WTC11 (cell line): ENCODE measurements at regions not wholly inside any gene's neighbourhood (a gene's known extent, or its start where the extent isn't known, plus 50 kb on each side); places are given as distances from the start of the nearest gene placed in this dataset.

Experiments
- ATAC-seq: fragments of 200-7000 bp; cut with Tn5 transposase; 2 replicates; pipeline ENCODE4 v1.10.0; 2021; ENCODE audit warnings: mild to moderate bottlenecking, moderate library complexity
- CTCF ChIA-PET: fragments of 300-600 bp; sonication (Branson Sonifier 250); formaldehyde crosslinking; loops from one replicate; lab custom pipeline; 2021; ENCODE audit warnings: antibody characterized with exemption; lab: Charles Lee
- POLR2A ChIA-PET: fragments of 350-600 bp; sonication (Branson Sonifier 250); formaldehyde crosslinking; loops from one replicate; lab custom pipeline; 2021; ENCODE audit warnings: antibody characterized with exemption; lab: Charles Lee
- DNase-seq: peaks from one replicate; pipeline ENCODE4 v3.0.0; 2021; ENCODE audit warnings: low spot score
- H3K27ac Mint-ChIP-seq: 2 replicates; pipeline ENCODE4 v1.8.0; 2021; ENCODE audit warnings: mixed read lengths
- H3K27me3 Mint-ChIP-seq: 2 replicates; pipeline ENCODE4 v1.8.0; 2021; ENCODE audit warnings: low read depth, mild to moderate bottlenecking, moderate library complexity, mixed read lengths
- H3K36me3 Mint-ChIP-seq: 2 replicates; pipeline ENCODE4 v1.8.0; 2021; ENCODE audit warnings: mixed read lengths
- H3K4me1 Mint-ChIP-seq: 2 replicates; pipeline ENCODE4 v1.8.0; 2022; ENCODE audit warnings: mixed read lengths
- H3K4me3 Mint-ChIP-seq: 2 replicates; pipeline ENCODE4 v1.8.0; 2021; ENCODE audit warnings: mild to moderate bottlenecking, moderate library complexity, mixed read lengths
- H3K9me3 Mint-ChIP-seq: 2 replicates; pipeline ENCODE4 v1.8.0; 2021; ENCODE audit warnings: mixed read lengths
- CBFB ChIP-seq: sonication (generic); formaldehyde crosslinking; IDR thresholded peaks from 2 replicates; pipeline ENCODE4 v1.8.1; 2022; ENCODE audit warnings: mild to moderate bottlenecking, low read depth, missing genetic modification reagents
- CREM ChIP-seq: sonication (generic); formaldehyde crosslinking; IDR thresholded peaks from 2 replicates; pipeline ENCODE4 v1.8.1; 2022; ENCODE audit warnings: mild to moderate bottlenecking, missing genetic modification reagents, moderate library complexity
- E2F1 ChIP-seq: sonication (generic); formaldehyde crosslinking; IDR thresholded peaks from 2 replicates; pipeline ENCODE4 v1.8.0; 2022; ENCODE audit warnings: mild to moderate bottlenecking, missing genetic modification reagents
- ELF4 ChIP-seq: sonication (generic); formaldehyde crosslinking; IDR thresholded peaks from 2 replicates; pipeline ENCODE4 v1.8.1; 2022; ENCODE audit warnings: low read depth, mild to moderate bottlenecking, moderate library complexity, missing genetic modification reagents
- EMX1 ChIP-seq: fragments of 250-450 bp; sonication (Bioruptor Pico); IDR thresholded peaks from 2 replicates; pipeline ENCODE4 v1.8.0; 2021; ENCODE audit warnings: mild to moderate bottlenecking
- ETV6 ChIP-seq: sonication (generic); formaldehyde crosslinking; IDR thresholded peaks from 2 replicates; pipeline ENCODE4 v1.8.1; 2022; ENCODE audit warnings: mild to moderate bottlenecking, missing genetic modification reagents
- JAZF1 ChIP-seq: fragments of 250-450 bp; sonication (Bioruptor Pico); IDR thresholded peaks from 2 replicates; pipeline ENCODE4 v1.9.0; 2021; ENCODE audit warnings: moderate library complexity, mild to moderate bottlenecking, inconsistent platforms
- NFYB ChIP-seq: sonication (generic); formaldehyde crosslinking; conservative IDR thresholded peaks from 2 replicates; pipeline ENCODE4 v1.8.0; 2022; ENCODE audit warnings: low read depth, missing genetic modification reagents
- NR1H2 ChIP-seq: sonication (generic); formaldehyde crosslinking; IDR thresholded peaks from 2 replicates; pipeline ENCODE4 v1.9.0; 2021; ENCODE audit warnings: mild to moderate bottlenecking, moderate library complexity, missing genetic modification reagents
- PRDM15 ChIP-seq: sonication (generic); formaldehyde crosslinking; IDR thresholded peaks from 2 replicates; pipeline ENCODE4 v1.8.0; 2022; ENCODE audit warnings: missing genetic modification reagents
- PRRX2 ChIP-seq: fragments of 250-450 bp; sonication (Bioruptor Pico); IDR thresholded peaks from 2 replicates; pipeline ENCODE4 v1.8.0; 2021; ENCODE audit warnings: mild to moderate bottlenecking
- RORB ChIP-seq: fragments of 250-450 bp; sonication (Bioruptor Pico); IDR thresholded peaks from 2 replicates; pipeline ENCODE4 v1.9.0; 2021; ENCODE audit warnings: mild to moderate bottlenecking
- USF2 ChIP-seq: sonication (generic); formaldehyde crosslinking; IDR thresholded peaks from 2 replicates; pipeline ENCODE4 v1.8.1; 2023; ENCODE audit warnings: mild to moderate bottlenecking, missing genetic modification reagents, moderate library complexity
- ZNF232 ChIP-seq: sonication (generic); formaldehyde crosslinking; IDR thresholded peaks from 2 replicates; pipeline ENCODE4 v1.8.0; 2022; ENCODE audit warnings: mild to moderate bottlenecking, missing genetic modification reagents
- ZNF317 ChIP-seq: sonication (generic); formaldehyde crosslinking; IDR thresholded peaks from 2 replicates; pipeline ENCODE4 v1.8.1; 2023; ENCODE audit warnings: low read depth, mild to moderate bottlenecking, moderate library complexity, missing genetic modification reagents, borderline replicate concordance
- ZNF396 ChIP-seq: fragments of 250-450 bp; sonication (Bioruptor Pico); IDR thresholded peaks from 2 replicates; pipeline ENCODE4 v1.8.0; 2021; ENCODE audit warnings: mild to moderate bottlenecking, moderate library complexity, borderline replicate concordance
- ZNF425 ChIP-seq: fragments of 250-450 bp; sonication (Bioruptor Pico); conservative IDR thresholded peaks from 2 replicates; pipeline ENCODE4 v1.9.0; 2021; ENCODE audit warnings: mild to moderate bottlenecking
- TF ChIP-seq, protein P1 (sequence below): fragments of 200-600 bp; IDR thresholded peaks from 2 replicates; pipeline ENCODE4 v1.8.0; 2022; ENCODE audit warnings: antibody characterized with exemption
- TF ChIP-seq, protein P2 (sequence below): sonication (generic); formaldehyde crosslinking; IDR thresholded peaks from 2 replicates; pipeline ENCODE4 v1.8.1; 2022; ENCODE audit warnings: mild to moderate bottlenecking, moderate library complexity, missing genetic modification reagents
- TF ChIP-seq, protein P3 (sequence below): sonication (generic); formaldehyde crosslinking; IDR thresholded peaks from 2 replicates; pipeline ENCODE4 v1.8.1; 2023; ENCODE audit warnings: mild to moderate bottlenecking, moderate library complexity, missing genetic modification reagents

DNA sequence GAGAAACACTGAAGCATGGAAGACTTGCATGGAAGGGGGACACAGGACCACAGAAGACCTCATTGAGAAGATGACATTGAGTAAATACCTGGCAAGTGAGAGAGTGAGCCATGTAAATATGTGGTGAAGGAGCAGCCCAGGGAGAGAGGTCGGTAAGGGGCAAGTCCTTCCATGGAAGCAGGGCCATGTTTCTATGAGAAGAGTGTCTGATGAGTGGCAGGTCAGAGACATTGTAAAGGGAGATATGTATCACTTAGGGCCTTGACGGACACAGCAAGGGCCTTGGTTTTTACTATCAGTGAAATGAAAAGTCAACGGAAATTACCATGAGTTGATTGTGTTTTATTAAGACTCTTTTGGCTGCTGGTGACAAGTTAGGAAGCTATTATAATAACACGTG is 336.4 kb downstream of the PLK2 start:
- no peak for DNase-seq
- Mint-ChIP-seq H3K9me3 (no peaks in the 10 kb centered on the region), H3K27ac (no peak overlapping the region), H3K4me1 (peaks cover 11% of the 10 kb centered on the region; the same call in 1 of the 2 replicates), H3K36me3 (no peaks in the 10 kb centered on the region), H3K27me3 (no peaks in the 10 kb centered on the region), H3K4me3 (no peak overlapping the region)
- POLR2A ChIA-PET: no interaction called here
- TF ChIP-seq ZNF232 (CRISPR knock-in tag) (no peak), ELF4 (CRISPR knock-in tag) (no peak), CBFB (CRISPR knock-in tag) (no peak), PRDM15 (no peak)
- TF ChIP-seq, protein P1, sequence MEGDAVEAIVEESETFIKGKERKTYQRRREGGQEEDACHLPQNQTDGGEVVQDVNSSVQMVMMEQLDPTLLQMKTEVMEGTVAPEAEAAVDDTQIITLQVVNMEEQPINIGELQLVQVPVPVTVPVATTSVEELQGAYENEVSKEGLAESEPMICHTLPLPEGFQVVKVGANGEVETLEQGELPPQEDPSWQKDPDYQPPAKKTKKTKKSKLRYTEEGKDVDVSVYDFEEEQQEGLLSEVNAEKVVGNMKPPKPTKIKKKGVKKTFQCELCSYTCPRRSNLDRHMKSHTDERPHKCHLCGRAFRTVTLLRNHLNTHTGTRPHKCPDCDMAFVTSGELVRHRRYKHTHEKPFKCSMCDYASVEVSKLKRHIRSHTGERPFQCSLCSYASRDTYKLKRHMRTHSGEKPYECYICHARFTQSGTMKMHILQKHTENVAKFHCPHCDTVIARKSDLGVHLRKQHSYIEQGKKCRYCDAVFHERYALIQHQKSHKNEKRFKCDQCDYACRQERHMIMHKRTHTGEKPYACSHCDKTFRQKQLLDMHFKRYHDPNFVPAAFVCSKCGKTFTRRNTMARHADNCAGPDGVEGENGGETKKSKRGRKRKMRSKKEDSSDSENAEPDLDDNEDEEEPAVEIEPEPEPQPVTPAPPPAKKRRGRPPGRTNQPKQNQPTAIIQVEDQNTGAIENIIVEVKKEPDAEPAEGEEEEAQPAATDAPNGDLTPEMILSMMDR: no peak
- CTCF ChIA-PET: no interaction called here
- ATAC-seq: no peak

- ATAC-seq (no peak), DNase-seq (no peak)
- Mint-ChIP-seq H3K27me3 (no peaks in the 10 kb centered on the region), H3K4me1 (peaks cover 11% of the 10 kb centered on the region; the same call in 1 of the 2 replicates), H3K4me3 (no peak overlapping the region), H3K27ac (no peak overlapping the region), H3K9me3 (no peaks in the 10 kb centered on the region), H3K36me3 (no peaks in the 10 kb centered on the region)
- POLR2A ChIA-PET: no interaction called here
- CTCF ChIA-PET: no interaction called here
- TF ChIP-seq JAZF1 (CRISPR knock-in tag) (no peak), ETV6 (CRISPR knock-in tag) (no peak), PRRX2 (CRISPR knock-in tag) (no peak), NR1H2 (CRISPR knock-in tag) (no peak), EMX1 (CRISPR knock-in tag) (no peak), ZNF317 (CRISPR knock-in tag) (no peak), RORB (CRISPR knock-in tag) (no peak), ZNF396 (no peak), USF2 (no peak), E2F1 (CRISPR knock-in tag) (no peak), CREM (no peak), NFYB (no peak), ZNF425 (CRISPR knock-in tag) (no peak)
- TF ChIP-seq, protein P1: no peak
- TF ChIP-seq, protein P2, sequence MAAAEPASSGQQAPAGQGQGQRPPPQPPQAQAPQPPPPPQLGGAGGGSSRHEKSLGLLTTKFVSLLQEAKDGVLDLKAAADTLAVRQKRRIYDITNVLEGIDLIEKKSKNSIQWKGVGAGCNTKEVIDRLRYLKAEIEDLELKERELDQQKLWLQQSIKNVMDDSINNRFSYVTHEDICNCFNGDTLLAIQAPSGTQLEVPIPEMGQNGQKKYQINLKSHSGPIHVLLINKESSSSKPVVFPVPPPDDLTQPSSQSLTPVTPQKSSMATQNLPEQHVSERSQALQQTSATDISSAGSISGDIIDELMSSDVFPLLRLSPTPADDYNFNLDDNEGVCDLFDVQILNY (CRISPR knock-in tag): no peak
- TF ChIP-seq, protein P3, sequence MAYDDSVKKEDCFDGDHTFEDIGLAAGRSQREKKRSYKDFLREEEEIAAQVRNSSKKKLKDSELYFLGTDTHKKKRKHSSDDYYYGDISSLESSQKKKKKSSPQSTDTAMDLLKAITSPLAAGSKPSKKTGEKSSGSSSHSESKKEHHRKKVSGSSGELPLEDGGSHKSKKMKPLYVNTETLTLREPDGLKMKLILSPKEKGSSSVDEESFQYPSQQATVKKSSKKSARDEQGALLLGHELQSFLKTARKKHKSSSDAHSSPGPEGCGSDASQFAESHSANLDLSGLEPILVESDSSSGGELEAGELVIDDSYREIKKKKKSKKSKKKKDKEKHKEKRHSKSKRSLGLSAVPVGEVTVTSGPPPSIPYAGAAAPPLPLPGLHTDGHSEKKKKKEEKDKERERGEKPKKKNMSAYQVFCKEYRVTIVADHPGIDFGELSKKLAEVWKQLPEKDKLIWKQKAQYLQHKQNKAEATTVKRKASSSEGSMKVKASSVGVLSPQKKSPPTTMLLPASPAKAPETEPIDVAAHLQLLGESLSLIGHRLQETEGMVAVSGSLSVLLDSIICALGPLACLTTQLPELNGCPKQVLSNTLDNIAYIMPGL (CRISPR knock-in tag): no peak
Measured at GRCh38 chr5:58122848-58123392, 337.0 kb downstream of the PLK2 start.
